K562 (cell line): ENCODE measurements at regions not wholly inside any gene's neighbourhood (a gene's known extent, or its start where the extent isn't known, plus 50 kb on each side); places are given as distances from the start of the nearest gene placed in this dataset.

Source experiments
- BCOR ChIP-seq: fragments of 450-650 bp; IDR thresholded peaks from 2 replicates; pipeline ENCODE4 v1.6.1; 2016
- BRF1 ChIP-seq: IDR thresholded peaks from 3 replicates; pipeline ENCODE4 v1.6.1; 2011; ENCODE audit warnings: borderline replicate concordance, mild to moderate bottlenecking; ENCODE audit not compliant: insufficient read length; ENCODE audit errors: extremely low read depth
- DEAF1 ChIP-seq: fragments of 450-650 bp; formaldehyde crosslinking; IDR thresholded peaks from 2 replicates; pipeline ENCODE4 v1.4.0; 2020; ENCODE audit warnings: mild to moderate bottlenecking, moderate library complexity
- EZH2 ChIP-seq: IDR thresholded peaks from 2 replicates; pipeline ENCODE4 v1.6.1; 2012; ENCODE audit warnings: low read depth, mild to moderate bottlenecking, inconsistent platforms, low read length, borderline replicate concordance
- HDGF ChIP-seq: fragments of 450-650 bp; IDR thresholded peaks from 2 replicates; pipeline ENCODE4 v1.6.1; 2016
- KHSRP ChIP-seq: fragments of 450-650 bp; IDR thresholded peaks from 2 replicates; pipeline ENCODE4 v1.6.1; 2017
- POLR2A ChIP-seq: fragments of 450-650 bp; conservative IDR thresholded peaks from 2 replicates; pipeline ENCODE4 v1.6.1; 2016
- RBM17 ChIP-seq: fragments of 200-400 bp; formaldehyde crosslinking; IDR thresholded peaks from 2 replicates; pipeline ENCODE4 v1.6.1; 2017; ENCODE audit warnings: low read depth, mild to moderate bottlenecking, low read length, borderline replicate concordance
- RBM34 ChIP-seq: fragments of 200-400 bp; formaldehyde crosslinking; IDR thresholded peaks from 2 replicates; pipeline ENCODE4 v1.6.1; 2018; ENCODE audit warnings: low read length, borderline replicate concordance; ENCODE audit not compliant: insufficient read depth
- RERE ChIP-seq: sonication (generic); formaldehyde crosslinking; IDR thresholded peaks from 2 replicates; pipeline ENCODE4 v1.8.0; 2023; ENCODE audit warnings: missing genetic modification reagents, mild to moderate bottlenecking, borderline replicate concordance
- SIRT6 ChIP-seq: IDR thresholded peaks from one replicate; pipeline ENCODE4 v1.6.1; 2012; ENCODE audit warnings: low read depth, mild to moderate bottlenecking, control low read depth, inconsistent platforms, low read length, moderate library complexity
- SMARCE1 ChIP-seq: fragments of 450-650 bp; IDR thresholded peaks from 2 replicates; pipeline ENCODE4 v1.7.1; 2016; ENCODE audit warnings: mild to moderate bottlenecking
- SMC3 ChIP-seq: conservative IDR thresholded peaks from 2 replicates; pipeline ENCODE4 v1.6.1; 2011; ENCODE audit warnings: low read depth, low read length, improper control_type of control experiment; ENCODE audit not compliant: insufficient read depth
- TBL1XR1 ChIP-seq, 2 experiments: IDR thresholded peaks; 2 replicates each; pipeline ENCODE4 v1.6.1; 2012; ENCODE audit warnings: improper control_type of control experiment in 2 of 2, low read length in 2 of 2, mild to moderate bottlenecking in 1 of 2
- TCF15 ChIP-seq: fragments of 250-450 bp; sonication (Bioruptor Pico); IDR thresholded peaks from 2 replicates; pipeline ENCODE4 v1.8.0; 2022; ENCODE audit warnings: moderate library complexity, mild to moderate bottlenecking, inconsistent platforms
- TFE3 ChIP-seq: fragments of 450-650 bp; formaldehyde crosslinking; IDR thresholded peaks from 2 replicates; pipeline ENCODE4 v1.4.0; 2020; ENCODE audit warnings: mild to moderate bottlenecking, mixed read lengths
- THRA ChIP-seq: fragments of 450-650 bp; IDR thresholded peaks from 2 replicates; pipeline ENCODE4 v1.6.1; 2017; ENCODE audit warnings: mild to moderate bottlenecking, moderate library complexity
- ZC3H11A ChIP-seq: IDR thresholded peaks from 2 replicates; pipeline ENCODE4 v1.6.1; 2012; ENCODE audit warnings: low read depth, low read length, improper control_type of control experiment
- ZFP30 ChIP-seq: fragments of 250-450 bp; sonication (Bioruptor Pico); IDR thresholded peaks from 2 replicates; pipeline ENCODE4 v1.8.0; 2022; ENCODE audit warnings: moderate library complexity, mild to moderate bottlenecking, inconsistent platforms, borderline replicate concordance
- ZNF165 ChIP-seq: fragments of 250-450 bp; sonication (Bioruptor Pico); IDR thresholded peaks from 2 replicates; pipeline ENCODE4 v1.4.0; 2020; ENCODE audit warnings: borderline replicate concordance
- ZNF41 ChIP-seq: fragments of 250-450 bp; sonication (Bioruptor Pico); conservative IDR thresholded peaks from 2 replicates; pipeline ENCODE4 v1.4.0; 2020; ENCODE audit warnings: mild to moderate bottlenecking

- 0 out of 2 replicates have a peak, but pooled peaks have one; percentile 4 for TF ChIP-seq DEAF1
- TF ChIP-seq ZNF41 (CRISPR knock-in tag): no peak
- TF ChIP-seq KHSRP: no peak
- no peak for TF ChIP-seq BRF1
- TF ChIP-seq RBM34: no peak
- TF ChIP-seq RBM17: no peak
- no peak for TF ChIP-seq THRA
- no peak for TF ChIP-seq ZFP30 (CRISPR knock-in tag)
- TF ChIP-seq EZH2: no peak
- no peak for TF ChIP-seq TFE3 (CRISPR knock-in tag)
- 0 out of 2 replicates have a peak, but pooled peaks have one; percentile 39 for TF ChIP-seq POLR2A
- TF ChIP-seq RERE (CRISPR knock-in tag): no peak
- TF ChIP-seq BCOR: no peak
- TF ChIP-seq SMC3: no peak
- no peak for TF ChIP-seq SIRT6
- peak; percentile 19; the same call in 1 of the 2 replicates for TF ChIP-seq SMARCE1
- TF ChIP-seq ZC3H11A: no peak
- TF ChIP-seq TBL1XR1 (IDR thresholded peaks at IDR 0.05; ENCODE audit: low read length in 2 of 2): peak in 1 of 2 experiments; percentile 56; a peak in 1 of 4 replicates
- no peak for TF ChIP-seq TCF15
- no peak for TF ChIP-seq HDGF
- TF ChIP-seq ZNF165 (CRISPR knock-in tag): no peak
Observed at GRCh38 chr20:36086767-36087166, 67.8 kb upstream of the EPB41L1 start (continued).
